Fibroblast of lung (primary cell): ENCODE measurements at regions not wholly inside any gene's neighbourhood (a gene's known extent, or its start where the extent isn't known, plus 50 kb on each side); places are given as distances from the start of the nearest gene placed in this dataset.
A peak's percentile ranks its signal among the peaks of the same experiment; 100 is the strongest.

Experiments used
- DNase-seq, 2 donors: peaks; one replicate each; pipeline versions ENCODE4 v3.0.0 to v3.0.0-alpha.2; 2010; ENCODE audit warnings: low read depth in 2 of 2
- H2AFZ ChIP-seq: 2 replicates; pipeline ENCODE4 v1.5.1; 2012; ENCODE audit warnings: low read length, control low read depth, inconsistent platforms
- H3K27ac ChIP-seq: 2 replicates; pipeline ENCODE4 v1.5.1; 2011; ENCODE audit warnings: low read length, control low read depth; ENCODE audit not compliant: insufficient read depth
- H3K27me3 ChIP-seq: 2 replicates; pipeline ENCODE4 v1.5.1; 2011; ENCODE audit warnings: mild to moderate bottlenecking, low read length; ENCODE audit not compliant: control insufficient read depth, insufficient read depth
- H3K36me3 ChIP-seq: 2 replicates; pipeline ENCODE4 v1.5.1; 2011; ENCODE audit warnings: low read length; ENCODE audit not compliant: control insufficient read depth, insufficient read depth
- H3K4me1 ChIP-seq: 2 replicates; pipeline ENCODE4 v1.5.1; 2011; ENCODE audit warnings: low read length; ENCODE audit not compliant: control insufficient read depth, insufficient read depth; ENCODE audit errors: extremely low read depth
- H3K4me2 ChIP-seq: 2 replicates; pipeline ENCODE4 v1.5.1; 2011; ENCODE audit warnings: low read length, control low read depth; ENCODE audit not compliant: insufficient read depth; ENCODE audit errors: extremely low read depth
- H3K4me3 ChIP-seq, 4 experiments: fragments of 200-600 bp in 1 of 4; sonication (generic) in 1 of 4; replicated peaks in 1 of 4; 2 replicates each; pipeline ENCODE4 v1.5.1; 2011 to 2016; ENCODE audit warnings: low read length in 4 of 4, low read depth in 3 of 4, mild to moderate bottlenecking in 3 of 4, control low read depth in 2 of 4, inconsistent platforms in 1 of 4, mixed read lengths in 1 of 4; ENCODE audit not compliant: insufficient read depth in 1 of 4; ENCODE audit errors: control extremely low read depth in 1 of 4
- H3K79me2 ChIP-seq: 2 replicates; pipeline ENCODE4 v1.5.1; 2012; ENCODE audit warnings: mild to moderate bottlenecking, low read length, inconsistent platforms; ENCODE audit not compliant: control insufficient read depth, insufficient read depth
- H3K9ac ChIP-seq: 2 replicates; pipeline ENCODE4 v1.5.1; 2011; ENCODE audit warnings: mild to moderate bottlenecking, low read length, control low read depth; ENCODE audit not compliant: insufficient read depth
- H3K9me3 ChIP-seq: 2 replicates; pipeline ENCODE4 v1.5.1; 2012; ENCODE audit warnings: low read depth, low read length; ENCODE audit not compliant: control insufficient read depth, insufficient read depth
- H4K20me1 ChIP-seq: 2 replicates; pipeline ENCODE4 v1.5.1; 2011; ENCODE audit warnings: low read length; ENCODE audit not compliant: control insufficient read depth, insufficient read depth; ENCODE audit errors: extremely low read depth
- EZH2 ChIP-seq: IDR thresholded peaks from 2 replicates; pipeline ENCODE4 v1.5.1; 2012; ENCODE audit warnings: low read length, control low read depth, mild to moderate bottlenecking; ENCODE audit errors: missing control alignments
- TF ChIP-seq, protein P1 (sequence below), 2 donors: IDR thresholded peaks in 1 of 2; conservative IDR thresholded peaks in 1 of 2; 1 replicate in 1 of 2; 2 replicates in 1 of 2; pipeline ENCODE4 v1.5.1; 2011 to 2012; ENCODE audit warnings: low read length in 2 of 2, control low read depth in 1 of 2, inconsistent platforms in 1 of 2, low read depth in 1 of 2, mild to moderate bottlenecking in 1 of 2

DNA sequence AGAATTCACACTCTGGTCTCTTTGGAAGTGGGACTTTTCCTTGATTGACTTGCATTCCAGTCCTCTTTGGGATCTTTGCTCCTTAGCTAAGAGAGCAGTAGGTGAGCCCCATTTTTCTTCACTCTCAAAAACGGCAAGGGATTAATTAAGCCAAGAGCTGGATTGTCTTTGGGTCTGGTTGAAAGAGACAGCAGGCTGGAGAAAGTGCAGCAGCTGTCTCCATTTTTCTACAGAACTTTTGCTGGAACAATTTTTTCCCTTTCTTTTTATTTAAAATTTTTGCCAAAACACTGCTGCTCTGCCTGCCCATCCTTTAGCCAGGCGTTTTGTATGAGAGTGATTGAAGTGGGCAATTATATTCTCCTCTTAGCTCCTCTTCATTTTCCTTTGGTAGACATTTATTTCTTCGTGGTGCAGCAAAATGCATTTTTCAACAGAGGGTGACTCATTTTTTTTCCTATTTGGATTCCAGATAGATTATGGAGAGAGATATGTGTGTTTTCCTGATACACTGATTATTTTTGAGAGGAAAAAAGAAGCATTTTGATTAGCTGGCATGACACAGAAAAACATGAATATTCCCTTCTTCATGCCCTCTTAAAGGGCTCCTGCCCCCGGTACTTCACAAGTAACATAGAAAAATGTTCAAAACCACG is 371.2 kb upstream of the NBEA start:
- no peaks in the 10 kb centered on the region for H3K4me1 ChIP-seq
- no peak for TF ChIP-seq EZH2
- TF ChIP-seq, protein P1, sequence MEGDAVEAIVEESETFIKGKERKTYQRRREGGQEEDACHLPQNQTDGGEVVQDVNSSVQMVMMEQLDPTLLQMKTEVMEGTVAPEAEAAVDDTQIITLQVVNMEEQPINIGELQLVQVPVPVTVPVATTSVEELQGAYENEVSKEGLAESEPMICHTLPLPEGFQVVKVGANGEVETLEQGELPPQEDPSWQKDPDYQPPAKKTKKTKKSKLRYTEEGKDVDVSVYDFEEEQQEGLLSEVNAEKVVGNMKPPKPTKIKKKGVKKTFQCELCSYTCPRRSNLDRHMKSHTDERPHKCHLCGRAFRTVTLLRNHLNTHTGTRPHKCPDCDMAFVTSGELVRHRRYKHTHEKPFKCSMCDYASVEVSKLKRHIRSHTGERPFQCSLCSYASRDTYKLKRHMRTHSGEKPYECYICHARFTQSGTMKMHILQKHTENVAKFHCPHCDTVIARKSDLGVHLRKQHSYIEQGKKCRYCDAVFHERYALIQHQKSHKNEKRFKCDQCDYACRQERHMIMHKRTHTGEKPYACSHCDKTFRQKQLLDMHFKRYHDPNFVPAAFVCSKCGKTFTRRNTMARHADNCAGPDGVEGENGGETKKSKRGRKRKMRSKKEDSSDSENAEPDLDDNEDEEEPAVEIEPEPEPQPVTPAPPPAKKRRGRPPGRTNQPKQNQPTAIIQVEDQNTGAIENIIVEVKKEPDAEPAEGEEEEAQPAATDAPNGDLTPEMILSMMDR (conservative IDR thresholded peaks at IDR 0.05 in 1 of 2, IDR thresholded peaks at IDR 0.05 in 1 of 2; ENCODE audit: low read depth in 1 of 2, low read length in 2 of 2): no peak
- peak in 1 of 2 donors; percentile 19 for DNase-seq
- H3K9me3 ChIP-seq: no peaks in the 10 kb centered on the region
- H3K27me3 ChIP-seq: no peaks in the 10 kb centered on the region
- H3K9ac ChIP-seq: no peak overlapping the region
- H3K36me3 ChIP-seq: no peaks in the 10 kb centered on the region
- H2AFZ ChIP-seq: no peak overlapping the region
- H3K27ac ChIP-seq: no peak overlapping the region
- no peak overlapping the region for H3K4me3 ChIP-seq
- no peaks in the 10 kb centered on the region for H3K79me2 ChIP-seq
- no peaks in the 10 kb centered on the region for H4K20me1 ChIP-seq
- H3K4me2 ChIP-seq: no peak overlapping the region

DNA sequence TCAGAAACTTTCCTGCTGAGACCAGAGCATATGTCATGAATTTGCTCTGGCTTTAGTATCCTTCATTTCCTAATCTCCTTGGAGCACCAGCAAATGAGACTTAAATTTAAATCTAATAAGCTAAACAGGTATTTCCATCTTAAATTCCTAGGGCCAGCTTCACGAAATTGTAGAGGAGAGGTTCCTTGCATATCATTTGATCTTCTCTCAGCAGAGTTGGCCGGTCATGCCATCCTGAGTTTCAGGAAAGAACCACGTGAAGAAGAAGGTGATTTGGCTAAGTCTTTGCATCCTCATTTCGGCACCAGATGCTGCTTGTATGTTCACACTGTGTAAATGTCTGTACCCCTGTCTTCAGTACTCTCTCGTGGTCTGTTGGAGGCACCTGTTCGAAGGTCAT is 370.4 kb upstream of the NBEA start:
- H3K9ac ChIP-seq: no peak overlapping the region
- no peaks in the 10 kb centered on the region for H3K27me3 ChIP-seq
- DNase-seq: no peak
- TF ChIP-seq EZH2: no peak
- TF ChIP-seq, protein P1 (conservative IDR thresholded peaks at IDR 0.05 in 1 of 2, IDR thresholded peaks at IDR 0.05 in 1 of 2; ENCODE audit: low read depth in 1 of 2, low read length in 2 of 2): no peak
- no peaks in the 10 kb centered on the region for H4K20me1 ChIP-seq
- no peak overlapping the region for H3K4me2 ChIP-seq
- H3K27ac ChIP-seq: no peak overlapping the region
- H3K4me3 ChIP-seq: no peak overlapping the region
- H2AFZ ChIP-seq: no peak overlapping the region
- no peaks in the 10 kb centered on the region for H3K9me3 ChIP-seq
- H3K79me2 ChIP-seq: no peaks in the 10 kb centered on the region
- H3K4me1 ChIP-seq: no peaks in the 10 kb centered on the region
- H3K36me3 ChIP-seq: no peaks in the 10 kb centered on the region

DNA sequence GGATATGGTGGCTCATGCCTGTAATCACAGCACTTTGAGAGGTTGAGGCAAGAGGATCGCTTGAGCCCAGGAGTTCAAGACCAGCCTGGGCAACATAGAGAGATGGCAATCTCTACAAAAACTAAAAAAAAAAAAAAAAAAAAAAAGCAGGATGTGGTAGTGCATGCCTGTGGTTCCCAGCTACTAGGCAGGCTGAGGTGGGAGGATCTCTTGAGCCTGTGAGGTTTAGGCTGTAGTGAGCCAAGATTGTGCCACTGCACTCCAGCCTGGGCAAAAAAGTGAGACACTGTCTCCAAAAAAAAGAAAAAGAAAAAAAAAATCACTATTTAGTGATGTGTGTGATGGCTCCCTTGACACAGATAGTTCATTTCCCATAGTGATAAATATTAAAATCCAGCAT is 365.0 kb upstream of the NBEA start:
- Histone ChIP-seq H3K9me3 (no peaks in the 10 kb centered on the region), H3K4me1 (no peaks in the 10 kb centered on the region), H3K27me3 (no peaks in the 10 kb centered on the region), H3K4me3 (no peak overlapping the region), H3K27ac (no peak overlapping the region), H3K9ac (no peak overlapping the region), H4K20me1 (no peaks in the 10 kb centered on the region), H3K4me2 (no peak overlapping the region), H3K79me2 (no peaks in the 10 kb centered on the region), H2AFZ (no peak overlapping the region), H3K36me3 (no peaks in the 10 kb centered on the region)
- no peak for TF ChIP-seq EZH2
- TF ChIP-seq, protein P1 (conservative IDR thresholded peaks at IDR 0.05 in 1 of 2, IDR thresholded peaks at IDR 0.05 in 1 of 2; ENCODE audit: low read depth in 1 of 2, low read length in 2 of 2): no peak
- peak in 1 of 2 donors; percentile 75 for DNase-seq
